Neural progenitor cell (in vitro differentiated cells): ENCODE measurements at regions not wholly inside any gene's neighbourhood (a gene's known extent, or its start where the extent isn't known, plus 50 kb on each side); places are given as distances from the start of the nearest gene placed in this dataset.

Experiments
- DNase-seq: peaks from one replicate; pipeline ENCODE4 v3.0.0-alpha.2; 2016; ENCODE audit warnings: low spot score
- H2AFZ ChIP-seq: fragments of 200-600 bp; sonication (generic); replicated peaks from 2 replicates; pipeline ENCODE4 v1.6.1; 2016; ENCODE audit warnings: antibody characterized with exemption
- H3F3A ChIP-seq: fragments of 200-600 bp; sonication (generic); 2 replicates; pipeline ENCODE4 v1.6.1; 2016; ENCODE audit warnings: antibody characterized with exemption, low read depth
- H3K27ac ChIP-seq: fragments of 200-600 bp; sonication (generic); 2 replicates; pipeline ENCODE4 v1.5.1; 2016; ENCODE audit warnings: mild to moderate bottlenecking
- H3K27me3 ChIP-seq: fragments of 200-600 bp; sonication (generic); 2 replicates; pipeline ENCODE4 v1.6.1; 2016; ENCODE audit warnings: mild to moderate bottlenecking, moderate library complexity
- H3K36me3 ChIP-seq: fragments of 200-600 bp; sonication (generic); 2 replicates; pipeline ENCODE4 v1.5.1; 2016
- H3K4me1 ChIP-seq: fragments of 200-600 bp; sonication (generic); 2 replicates; pipeline ENCODE4 v1.6.1; 2016; ENCODE audit warnings: mixed run types
- H3K4me2 ChIP-seq: fragments of 200-600 bp; sonication (generic); 2 replicates; pipeline ENCODE4 v1.6.1; 2016
- H3K4me3 ChIP-seq: fragments of 200-600 bp; sonication (generic); 2 replicates; pipeline ENCODE4 v1.5.1; 2016
- H3K79me2 ChIP-seq: fragments of 200-600 bp; sonication (generic); 2 replicates; pipeline ENCODE4 v1.6.1; 2016; ENCODE audit warnings: low read depth
- H3K9ac ChIP-seq: fragments of 200-600 bp; sonication (generic); 2 replicates; pipeline ENCODE4 v1.6.1; 2016
- H3K9me3 ChIP-seq: fragments of 200-600 bp; sonication (generic); 2 replicates; pipeline ENCODE4 v1.5.1; 2016; ENCODE audit warnings: low read depth
- H4K20me1 ChIP-seq: fragments of 200-600 bp; sonication (generic); 2 replicates; pipeline ENCODE4 v1.6.1; 2016; ENCODE audit warnings: low read depth
- H3K27ac Mint-ChIP-seq: 3 replicates; pipeline ENCODE4 v1.8.0; 2021; ENCODE audit warnings: mixed read lengths
- H3K27me3 Mint-ChIP-seq: 2 replicates; pipeline ENCODE4 v1.8.0; 2022; ENCODE audit warnings: low read depth, mild to moderate bottlenecking, inconsistent platforms, moderate library complexity, mixed read lengths; ENCODE audit not compliant: insufficient read depth
- H3K36me3 Mint-ChIP-seq: 3 replicates; pipeline ENCODE4 v1.8.0; 2021; ENCODE audit warnings: mixed read lengths
- H3K4me1 Mint-ChIP-seq: 3 replicates; pipeline ENCODE4 v1.8.0; 2021; ENCODE audit warnings: mixed read lengths
- H3K4me3 Mint-ChIP-seq: 3 replicates; pipeline ENCODE4 v1.8.0; 2021; ENCODE audit warnings: mild to moderate bottlenecking, moderate library complexity, mixed read lengths
- H3K9me3 Mint-ChIP-seq: 3 replicates; pipeline ENCODE4 v1.8.0; 2020; ENCODE audit warnings: mixed read lengths
- EZH2 ChIP-seq: fragments of 200-600 bp; sonication (generic); IDR thresholded peaks from 2 replicates; pipeline ENCODE4 v1.6.1; 2017; ENCODE audit warnings: antibody characterized with exemption, mild to moderate bottlenecking, moderate library complexity
- EZH2phosphoT487 ChIP-seq: fragments of 200-600 bp; sonication (generic); IDR thresholded peaks from 2 replicates; pipeline ENCODE4 v1.6.1; 2017; ENCODE audit warnings: antibody characterized with exemption
- TF ChIP-seq, protein P1 (sequence below): fragments of 200-600 bp; sonication (generic); IDR thresholded peaks from 2 replicates; pipeline ENCODE4 v1.5.1; 2017; ENCODE audit warnings: antibody characterized with exemption, mild to moderate bottlenecking

DNA sequence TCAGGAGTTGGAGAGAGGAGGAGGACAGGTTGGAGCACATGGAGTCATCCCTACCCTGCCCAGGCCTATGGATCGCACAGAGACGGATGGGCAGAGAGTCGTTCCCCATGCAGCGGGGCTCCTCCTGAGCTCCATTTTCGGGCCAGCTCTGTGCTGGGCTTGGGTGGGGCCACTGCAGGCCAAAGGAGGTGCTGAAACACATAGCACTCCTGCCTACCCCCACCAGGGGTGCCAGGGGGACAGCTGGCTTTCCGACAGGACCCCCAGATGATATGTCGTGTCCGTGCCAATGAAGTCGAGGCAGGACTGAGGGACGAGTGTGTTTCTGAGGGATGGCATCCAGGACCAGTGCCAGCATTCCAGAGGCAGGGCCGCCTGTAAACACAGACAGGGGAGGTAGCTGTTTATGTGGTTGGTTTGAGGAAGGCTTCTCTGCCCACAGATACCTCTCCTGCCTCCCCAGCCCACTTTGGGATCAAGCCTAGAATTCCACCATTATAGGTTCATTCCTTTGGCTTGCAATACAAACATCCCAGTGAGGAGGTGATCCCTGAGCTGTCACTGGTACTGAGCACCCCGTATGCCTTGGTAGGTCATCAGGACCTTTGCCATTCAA lies 116.6 kb downstream of the GLI2 start:
- Mint-ChIP-seq H3K27ac (peak overlapping the region; percentile 57), H3K9me3 (peaks cover 10% of the 10 kb centered on the region), H3K27me3 (peaks cover 2% of the 10 kb centered on the region), H3K4me3 (no peak overlapping the region), H3K4me1 (peaks cover 41% of the 10 kb centered on the region), H3K36me3 (peaks cover 24% of the 10 kb centered on the region)
- DNase-seq, result no peak
- Histone ChIP-seq H3K79me2 (peaks cover 5% of the 10 kb centered on the region), H3F3A (peaks cover 7% of the 10 kb centered on the region), H3K36me3 (no peaks in the 10 kb centered on the region), H3K4me2 (no peak overlapping the region), H3K4me3 (no peak overlapping the region), H2AFZ (no peak overlapping the region), H3K9me3 (no peaks in the 10 kb centered on the region), H3K27me3 (no peaks in the 10 kb centered on the region), H3K27ac (no peak overlapping the region), H3K4me1 (peaks cover 16% of the 10 kb centered on the region), H3K9ac (no peak overlapping the region), H4K20me1 (peaks cover 85% of the 10 kb centered on the region)
- TF ChIP-seq EZH2phosphoT487, result no peak
- TF ChIP-seq, protein P1, sequence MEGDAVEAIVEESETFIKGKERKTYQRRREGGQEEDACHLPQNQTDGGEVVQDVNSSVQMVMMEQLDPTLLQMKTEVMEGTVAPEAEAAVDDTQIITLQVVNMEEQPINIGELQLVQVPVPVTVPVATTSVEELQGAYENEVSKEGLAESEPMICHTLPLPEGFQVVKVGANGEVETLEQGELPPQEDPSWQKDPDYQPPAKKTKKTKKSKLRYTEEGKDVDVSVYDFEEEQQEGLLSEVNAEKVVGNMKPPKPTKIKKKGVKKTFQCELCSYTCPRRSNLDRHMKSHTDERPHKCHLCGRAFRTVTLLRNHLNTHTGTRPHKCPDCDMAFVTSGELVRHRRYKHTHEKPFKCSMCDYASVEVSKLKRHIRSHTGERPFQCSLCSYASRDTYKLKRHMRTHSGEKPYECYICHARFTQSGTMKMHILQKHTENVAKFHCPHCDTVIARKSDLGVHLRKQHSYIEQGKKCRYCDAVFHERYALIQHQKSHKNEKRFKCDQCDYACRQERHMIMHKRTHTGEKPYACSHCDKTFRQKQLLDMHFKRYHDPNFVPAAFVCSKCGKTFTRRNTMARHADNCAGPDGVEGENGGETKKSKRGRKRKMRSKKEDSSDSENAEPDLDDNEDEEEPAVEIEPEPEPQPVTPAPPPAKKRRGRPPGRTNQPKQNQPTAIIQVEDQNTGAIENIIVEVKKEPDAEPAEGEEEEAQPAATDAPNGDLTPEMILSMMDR, result no peak
- no peak for TF ChIP-seq EZH2

DNA sequence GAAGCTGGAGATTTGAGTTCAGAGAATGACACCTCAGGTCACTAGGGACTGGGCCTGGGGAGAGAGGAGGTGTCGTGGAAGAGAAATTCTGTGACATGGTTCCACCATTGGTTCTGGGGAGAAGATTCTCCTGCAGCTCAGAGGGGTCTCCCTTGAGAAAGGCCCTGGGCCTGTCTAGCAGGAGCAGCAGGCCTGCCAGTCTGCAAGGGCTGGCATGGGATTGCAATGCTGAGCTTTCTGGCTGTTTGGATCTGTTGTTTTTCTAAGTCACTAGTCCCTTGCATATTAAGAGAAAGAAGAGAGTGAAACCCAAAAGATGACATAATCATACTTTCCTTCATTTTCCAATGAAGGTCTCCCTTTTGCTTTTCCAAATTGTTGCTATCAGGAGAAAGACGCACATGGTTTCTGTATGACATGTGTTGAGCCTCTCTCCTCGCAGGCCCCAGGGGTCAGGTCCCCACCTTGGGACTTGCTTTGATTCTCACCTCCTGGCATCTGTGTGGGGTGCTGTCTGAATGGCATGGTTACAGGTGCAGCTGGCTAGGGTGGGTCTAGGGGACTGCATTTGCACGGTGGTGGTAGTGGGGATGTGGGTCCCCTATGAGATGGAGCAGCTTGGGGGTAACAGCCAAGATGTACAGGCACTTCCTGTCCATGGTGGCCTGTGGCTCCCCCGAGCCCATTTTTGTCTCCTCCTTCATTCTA lies 117.8 kb downstream of the GLI2 start:
- no peak overlapping the region for H3K9ac ChIP-seq
- H3K36me3 ChIP-seq, result no peaks in the 10 kb centered on the region
- H3K36me3 Mint-ChIP-seq, result peaks cover 19% of the 10 kb centered on the region
- H3K9me3 Mint-ChIP-seq, result peaks cover 8% of the 10 kb centered on the region
- no peak overlapping the region for H2AFZ ChIP-seq
- H3K27ac Mint-ChIP-seq, result no peak overlapping the region
- no peaks in the 10 kb centered on the region for H3K27me3 ChIP-seq
- no peak overlapping the region for H3K4me3 Mint-ChIP-seq
- peaks cover 15% of the 10 kb centered on the region for H3K79me2 ChIP-seq
- H3F3A ChIP-seq, result peaks cover 15% of the 10 kb centered on the region
- H3K27ac ChIP-seq, result no peak overlapping the region
- H4K20me1 ChIP-seq, result peaks cover 84% of the 10 kb centered on the region
- no peak overlapping the region for H3K4me2 ChIP-seq
- peaks cover 24% of the 10 kb centered on the region for H3K4me1 ChIP-seq
- H3K27me3 Mint-ChIP-seq, result peaks cover 4% of the 10 kb centered on the region
- H3K4me3 ChIP-seq, result no peak overlapping the region
- H3K9me3 ChIP-seq, result no peaks in the 10 kb centered on the region
- no peak for DNase-seq
- no peak for TF ChIP-seq EZH2
- no peak for TF ChIP-seq EZH2phosphoT487
- TF ChIP-seq, protein P1, result no peak
- peaks cover 47% of the 10 kb centered on the region for H3K4me1 Mint-ChIP-seq

DNA sequence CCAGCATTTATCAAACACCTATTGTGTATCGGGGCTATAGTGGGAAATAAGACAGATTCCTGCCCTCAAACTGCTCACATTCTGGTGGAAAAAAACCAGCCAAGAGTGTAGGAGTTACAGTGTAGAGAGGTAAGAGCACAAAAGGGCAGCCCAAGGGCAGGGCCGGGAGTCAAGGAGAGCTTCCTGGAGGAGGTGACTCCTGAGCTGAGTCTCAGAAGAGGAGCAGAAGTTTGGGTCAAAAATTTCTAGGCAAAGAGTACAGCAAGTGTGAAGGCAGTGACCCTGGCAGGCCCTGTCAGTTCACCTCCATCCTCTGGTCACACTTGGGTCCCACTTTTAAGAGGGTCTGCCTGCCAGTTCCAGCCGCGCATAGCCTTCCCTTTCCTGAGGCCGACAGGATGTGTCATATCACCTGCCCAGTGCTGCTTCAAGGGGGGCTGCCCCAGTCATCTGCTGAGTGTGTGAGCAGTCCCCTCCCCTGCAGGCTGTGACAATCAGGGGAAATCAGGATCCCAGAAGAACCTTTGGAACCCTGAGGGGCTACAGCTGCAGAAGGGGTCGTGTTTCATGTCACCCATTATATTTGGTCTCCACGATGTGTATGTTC lies 118.4 kb downstream of the GLI2 start:
- Histone ChIP-seq H3K9ac (no peak overlapping the region), H3K79me2 (peaks cover 15% of the 10 kb centered on the region), H3K4me3 (no peak overlapping the region), H3K9me3 (no peaks in the 10 kb centered on the region), H3K27me3 (no peaks in the 10 kb centered on the region), H3F3A (peaks cover 22% of the 10 kb centered on the region), H2AFZ (no peak overlapping the region), H4K20me1 (peaks cover 86% of the 10 kb centered on the region), H3K36me3 (no peaks in the 10 kb centered on the region), H3K4me2 (no peak overlapping the region), H3K27ac (no peak overlapping the region), H3K4me1 (peaks cover 29% of the 10 kb centered on the region)
- Mint-ChIP-seq H3K4me1 (peaks cover 53% of the 10 kb centered on the region), H3K27ac (no peak overlapping the region), H3K9me3 (peaks cover 3% of the 10 kb centered on the region), H3K36me3 (peaks cover 13% of the 10 kb centered on the region), H3K27me3 (peaks cover 4% of the 10 kb centered on the region), H3K4me3 (no peak overlapping the region)
- TF ChIP-seq EZH2phosphoT487, result no peak
- no peak for TF ChIP-seq EZH2
- TF ChIP-seq, protein P1, result no peak
- DNase-seq, result no peak
